ENCODE measurements at regions not wholly inside any gene's neighbourhood (a gene's known extent, or its start where the extent isn't known, plus 50 kb on each side); places are given as distances from the start of the nearest gene placed in this dataset.
"Not testable (repeated sequence)": the region's sequence is repeated elsewhere in the genome, so short reads cannot be mapped to it uniquely, and the experiment has no call there.

DNA sequence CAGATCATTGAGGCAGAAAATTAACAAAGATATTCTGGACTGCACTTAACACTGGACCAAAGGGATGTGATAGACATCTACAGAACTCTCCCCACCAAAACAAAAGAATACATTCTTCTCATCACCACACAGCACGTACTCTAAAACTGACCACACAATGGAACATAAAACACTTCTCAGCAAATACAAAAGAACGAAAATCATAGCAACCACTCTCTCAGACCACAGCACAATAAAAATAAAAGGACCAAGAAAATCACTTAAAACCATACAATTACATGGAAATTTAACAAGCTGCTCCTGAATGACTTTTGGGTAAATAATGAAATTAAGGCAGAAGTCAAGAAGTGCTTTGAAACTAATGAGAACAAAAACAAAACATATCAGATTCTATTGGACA is 254.0 kb upstream of the STXBP6 start:
- no peak overlapping the region for H3K27ac ChIP-seq (replicated peaks)
- H3K4me3 ChIP-seq: no peak overlapping the region
- intact Hi-C loops (cut with micrococcal nuclease): no loop called here
- H3K36me3 ChIP-seq: no peaks in the 10 kb centered on the region
- DNase-seq: no peak
- H3K27me3 ChIP-seq (ENCODE audit: low read depth): no peaks in the 10 kb centered on the region
- H3K9me3 ChIP-seq (replicated peaks): no peaks in the 10 kb centered on the region
- H3K4me1 ChIP-seq: no peaks in the 10 kb centered on the region
- TF ChIP-seq, protein P1, sequence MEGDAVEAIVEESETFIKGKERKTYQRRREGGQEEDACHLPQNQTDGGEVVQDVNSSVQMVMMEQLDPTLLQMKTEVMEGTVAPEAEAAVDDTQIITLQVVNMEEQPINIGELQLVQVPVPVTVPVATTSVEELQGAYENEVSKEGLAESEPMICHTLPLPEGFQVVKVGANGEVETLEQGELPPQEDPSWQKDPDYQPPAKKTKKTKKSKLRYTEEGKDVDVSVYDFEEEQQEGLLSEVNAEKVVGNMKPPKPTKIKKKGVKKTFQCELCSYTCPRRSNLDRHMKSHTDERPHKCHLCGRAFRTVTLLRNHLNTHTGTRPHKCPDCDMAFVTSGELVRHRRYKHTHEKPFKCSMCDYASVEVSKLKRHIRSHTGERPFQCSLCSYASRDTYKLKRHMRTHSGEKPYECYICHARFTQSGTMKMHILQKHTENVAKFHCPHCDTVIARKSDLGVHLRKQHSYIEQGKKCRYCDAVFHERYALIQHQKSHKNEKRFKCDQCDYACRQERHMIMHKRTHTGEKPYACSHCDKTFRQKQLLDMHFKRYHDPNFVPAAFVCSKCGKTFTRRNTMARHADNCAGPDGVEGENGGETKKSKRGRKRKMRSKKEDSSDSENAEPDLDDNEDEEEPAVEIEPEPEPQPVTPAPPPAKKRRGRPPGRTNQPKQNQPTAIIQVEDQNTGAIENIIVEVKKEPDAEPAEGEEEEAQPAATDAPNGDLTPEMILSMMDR (IDR thresholded peaks at IDR 0.05; ENCODE audit: borderline replicate concordance): no peak

DNA sequence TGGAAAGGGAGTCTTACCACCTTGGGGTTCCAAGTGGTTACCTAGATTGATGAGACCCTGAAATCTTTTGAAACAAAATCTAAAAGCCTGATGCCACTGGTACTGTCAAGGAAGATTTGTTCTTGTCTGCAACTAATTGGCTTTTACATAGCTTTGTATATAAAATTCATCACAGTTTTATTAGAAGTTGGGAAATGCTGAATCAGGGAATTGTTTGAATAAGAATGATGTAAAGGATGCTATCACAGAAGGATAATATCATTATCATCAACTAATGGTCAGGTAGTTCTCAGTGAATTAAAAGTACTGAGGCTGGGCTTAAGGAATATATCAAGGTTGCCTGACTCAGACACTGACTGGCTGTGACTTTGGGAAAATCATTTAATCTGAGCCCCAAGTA is 248.3 kb upstream of the STXBP6 start:
- Histone ChIP-seq H3K27me3 (ENCODE audit: low read depth) (no peaks in the 10 kb centered on the region), H3K27ac (replicated peaks) (no peak overlapping the region), H3K4me3 (no peak overlapping the region), H3K9me3 (replicated peaks) (no peaks in the 10 kb centered on the region), H3K4me1 (no peaks in the 10 kb centered on the region), H3K36me3 (no peaks in the 10 kb centered on the region)
- intact Hi-C loops (cut with micrococcal nuclease): no loop called here
- TF ChIP-seq, protein P1 (IDR thresholded peaks at IDR 0.05; ENCODE audit: borderline replicate concordance): no peak
- DNase-seq: no peak

DNA sequence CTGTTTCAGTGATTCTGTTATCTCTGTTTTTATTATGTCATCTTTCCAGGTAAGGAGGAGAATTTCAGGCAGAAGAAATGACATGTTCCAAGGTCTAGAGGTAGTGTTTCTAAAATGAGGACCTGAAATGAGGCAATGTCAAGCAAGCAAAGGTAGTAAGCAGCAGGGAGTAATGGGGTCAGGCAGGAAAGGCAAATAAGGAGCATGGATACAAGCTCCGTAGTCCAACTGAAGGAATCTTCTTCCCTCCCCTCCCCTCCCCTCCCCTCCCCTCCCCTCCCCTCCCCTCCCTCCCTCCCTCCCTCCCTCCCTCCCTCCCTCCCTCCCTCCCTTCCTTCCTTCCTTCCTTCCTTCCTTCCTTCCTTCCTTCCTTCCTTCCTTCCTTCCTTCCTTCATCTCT is 240.2 kb upstream of the STXBP6 start:
- DNase-seq; H3K4me1 ChIP-seq; H3K27me3 ChIP-seq (ENCODE audit: low read depth); H3K4me3 ChIP-seq; H3K27ac ChIP-seq (replicated peaks); intact Hi-C loops (cut with micrococcal nuclease); H3K36me3 ChIP-seq: not testable (repeated sequence)
- H3K9me3 ChIP-seq (replicated peaks): peaks cover 14% of the 10 kb centered on the region

DNA sequence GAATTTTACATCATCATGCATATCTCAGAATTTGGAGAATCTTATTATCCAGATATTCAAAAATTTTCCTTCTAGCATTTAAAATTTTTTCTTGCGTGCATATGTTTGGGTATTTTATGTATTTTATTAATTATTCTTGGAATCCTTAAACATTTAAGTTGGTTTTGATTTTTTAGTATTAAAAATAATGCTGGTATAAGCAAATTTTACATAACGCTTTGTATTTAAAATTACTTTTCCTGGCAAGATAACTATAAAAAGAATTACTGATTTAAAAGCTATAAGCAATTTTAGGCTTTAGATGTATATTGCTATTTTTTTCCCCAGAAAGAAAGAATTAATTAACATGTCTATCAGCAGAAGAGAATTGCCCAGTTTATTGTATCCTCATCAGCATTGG is 224.6 kb upstream of the STXBP6 start:
- no peak overlapping the region for H3K4me3 ChIP-seq
- no peak for DNase-seq
- H3K27me3 ChIP-seq (ENCODE audit: low read depth): no peaks in the 10 kb centered on the region
- H3K9me3 ChIP-seq (replicated peaks): no peaks in the 10 kb centered on the region
- no peak overlapping the region for H3K27ac ChIP-seq (replicated peaks)
- H3K4me1 ChIP-seq: no peaks in the 10 kb centered on the region
- intact Hi-C loops (cut with micrococcal nuclease): no loop called here
- TF ChIP-seq, protein P1 (IDR thresholded peaks at IDR 0.05; ENCODE audit: borderline replicate concordance): no peak
- no peaks in the 10 kb centered on the region for H3K36me3 ChIP-seq

DNA sequence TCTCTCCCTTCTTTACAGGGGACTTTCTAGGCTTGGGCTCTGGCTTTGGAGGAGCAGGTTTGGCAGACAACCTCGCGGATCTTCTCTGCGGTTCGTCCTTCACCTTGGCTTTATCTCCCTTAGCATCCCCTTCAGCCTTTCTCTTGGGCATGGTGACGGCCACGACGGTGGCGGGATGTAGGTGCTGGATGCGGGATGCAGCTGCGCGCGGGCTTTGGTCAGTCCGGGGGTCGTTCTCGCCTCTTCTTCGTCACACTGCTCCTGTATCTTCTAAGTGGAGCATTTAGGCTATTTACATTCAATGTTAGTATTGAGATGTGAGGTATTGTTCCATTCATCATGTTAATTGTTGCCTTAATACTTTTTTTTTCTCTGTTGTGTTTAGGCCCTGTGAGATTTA is 217.2 kb upstream of the STXBP6 start:
- H3K36me3 ChIP-seq: no peaks in the 10 kb centered on the region
- no peak overlapping the region for H3K27ac ChIP-seq (replicated peaks)
- intact Hi-C loops (cut with micrococcal nuclease): no loop called here
- no peak overlapping the region for H3K4me3 ChIP-seq
- no peaks in the 10 kb centered on the region for H3K4me1 ChIP-seq
- DNase-seq: no peak
- no peaks in the 10 kb centered on the region for H3K9me3 ChIP-seq (replicated peaks)
- TF ChIP-seq, protein P1 (IDR thresholded peaks at IDR 0.05; ENCODE audit: borderline replicate concordance): no peak
- no peaks in the 10 kb centered on the region for H3K27me3 ChIP-seq (ENCODE audit: low read depth)

DNA sequence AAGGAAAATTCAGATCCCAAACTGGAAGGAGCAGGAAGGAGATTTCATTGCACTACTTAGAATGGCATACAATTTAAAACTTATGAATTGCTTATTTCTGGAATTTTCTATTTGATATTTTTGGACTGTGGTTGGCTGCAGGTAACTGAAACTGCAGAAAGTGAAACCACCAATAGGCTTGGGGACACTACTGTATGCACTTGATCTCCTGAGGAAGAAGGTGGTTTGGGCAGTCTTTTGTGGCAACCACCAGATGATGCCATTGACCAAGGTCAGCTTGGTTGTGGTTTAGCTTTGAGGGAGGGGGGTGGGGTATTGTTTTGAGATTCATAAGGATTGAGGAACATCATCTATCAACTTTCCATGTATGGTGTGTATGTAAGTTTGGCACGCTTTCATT is 209.5 kb upstream of the STXBP6 start:
- no peak for DNase-seq
- Histone ChIP-seq H3K27me3 (ENCODE audit: low read depth) (peaks cover 11% of the 10 kb centered on the region), H3K27ac (replicated peaks) (no peak overlapping the region), H3K4me3 (no peak overlapping the region), H3K9me3 (replicated peaks) (no peaks in the 10 kb centered on the region), H3K36me3 (no peaks in the 10 kb centered on the region), H3K4me1 (no peaks in the 10 kb centered on the region)
- TF ChIP-seq, protein P1 (IDR thresholded peaks at IDR 0.05; ENCODE audit: borderline replicate concordance): no peak
- intact Hi-C loops (cut with micrococcal nuclease): no loop called here
